Effector memory CD4-positive, alpha-beta T cell (primary cell): ENCODE measurements at regions not wholly inside any gene's neighbourhood (a gene's known extent, or its start where the extent isn't known, plus 50 kb on each side); places are given as distances from the start of the nearest gene placed in this dataset.

Experiments used
- DNase-seq, 3 donors: peaks; one replicate each; pipeline ENCODE4 v3.0.0-alpha.2; 2020
- H3K27ac ChIP-seq: 2 replicates; pipeline ENCODE4 v1.7.0; 2013; ENCODE audit warnings: mild to moderate bottlenecking, low read length, moderate library complexity; ENCODE audit not compliant: insufficient read depth, poor library complexity, severe bottlenecking
- H3K27me3 ChIP-seq: replicated peaks from 2 replicates; pipeline ENCODE4 v1.7.0; 2013; ENCODE audit warnings: mild to moderate bottlenecking, low read length; ENCODE audit not compliant: insufficient read depth, control insufficient read depth, poor library complexity, severe bottlenecking
- H3K36me3 ChIP-seq: 2 replicates; pipeline ENCODE4 v1.7.0; 2013; ENCODE audit warnings: mild to moderate bottlenecking, low read length, moderate library complexity; ENCODE audit not compliant: control insufficient read depth, insufficient read depth
- H3K4me1 ChIP-seq: 2 replicates; pipeline ENCODE4 v1.7.0; 2013; ENCODE audit warnings: low read length, mild to moderate bottlenecking; ENCODE audit not compliant: control insufficient read depth, insufficient read depth, poor library complexity, severe bottlenecking
- H3K4me3 ChIP-seq: 2 replicates; pipeline ENCODE4 v1.7.0; 2013; ENCODE audit warnings: low read length, low read depth, mild to moderate bottlenecking; ENCODE audit not compliant: insufficient read depth, poor library complexity, severe bottlenecking
- H3K9me3 ChIP-seq: 2 replicates; pipeline ENCODE4 v1.7.0; 2013; ENCODE audit warnings: mild to moderate bottlenecking, low read length, moderate library complexity; ENCODE audit not compliant: control insufficient read depth

- Histone ChIP-seq H3K4me3 (no peak overlapping the region), H3K27ac (no peak overlapping the region), H3K27me3 (no peaks in the 10 kb centered on the region), H3K4me1 (no peaks in the 10 kb centered on the region), H3K36me3 (no peaks in the 10 kb centered on the region), H3K9me3 (no peaks in the 10 kb centered on the region)
- DNase-seq = no peak
These were observed 132.5 kb downstream of the OSR1 start for GRCh38 chr2:19225931-19226330.

- DNase-seq = no peak
- Histone ChIP-seq H3K27me3 (no peaks in the 10 kb centered on the region), H3K36me3 (no peaks in the 10 kb centered on the region), H3K9me3 (no peaks in the 10 kb centered on the region), H3K4me3 (no peak overlapping the region), H3K4me1 (no peaks in the 10 kb centered on the region), H3K27ac (no peak overlapping the region)
These were observed 133.3 kb downstream of the OSR1 start for GRCh38 chr2:19225126-19225525.

- Histone ChIP-seq H3K4me3 (no peak overlapping the region), H3K9me3 (no peaks in the 10 kb centered on the region), H3K4me1 (no peaks in the 10 kb centered on the region), H3K36me3 (no peaks in the 10 kb centered on the region), H3K27ac (no peak overlapping the region), H3K27me3 (no peaks in the 10 kb centered on the region)
- DNase-seq = no peak
These were observed 133.9 kb downstream of the OSR1 start for GRCh38 chr2:19224486-19224885.

- DNase-seq = no peak
- Histone ChIP-seq H3K4me1 (no peaks in the 10 kb centered on the region), H3K9me3 (no peaks in the 10 kb centered on the region), H3K27me3 (no peaks in the 10 kb centered on the region), H3K4me3 (no peak overlapping the region), H3K27ac (no peak overlapping the region), H3K36me3 (no peaks in the 10 kb centered on the region)
These were observed 134.4 kb downstream of the OSR1 start for GRCh38 chr2:19224011-19224410.

GRCh38 chr2:19219060-19219459 is 139.4 kb downstream of the OSR1 start:
- no peak for DNase-seq
- Histone ChIP-seq H3K9me3 (no peaks in the 10 kb centered on the region), H3K4me3 (no peak overlapping the region), H3K36me3 (no peaks in the 10 kb centered on the region), H3K27ac (no peak overlapping the region), H3K27me3 (no peaks in the 10 kb centered on the region), H3K4me1 (no peaks in the 10 kb centered on the region)

- H3K4me1 ChIP-seq = no peaks in the 10 kb centered on the region
- H3K4me3 ChIP-seq = no peak overlapping the region
- no peak for DNase-seq
- H3K27ac ChIP-seq = no peak overlapping the region
- H3K36me3 ChIP-seq = no peaks in the 10 kb centered on the region
- H3K9me3 ChIP-seq = no peaks in the 10 kb centered on the region
- H3K27me3 ChIP-seq = no peaks in the 10 kb centered on the region
These were observed 140.3 kb downstream of the OSR1 start for GRCh38 chr2:19218166-19218565.

- Histone ChIP-seq H3K9me3 (no peaks in the 10 kb centered on the region), H3K27ac (no peak overlapping the region), H3K36me3 (no peaks in the 10 kb centered on the region), H3K4me1 (no peaks in the 10 kb centered on the region), H3K27me3 (no peaks in the 10 kb centered on the region), H3K4me3 (no peak overlapping the region)
- DNase-seq = no peak
These were observed 141.5 kb downstream of the OSR1 start for GRCh38 chr2:19216676-19217602.

- no peak for DNase-seq
These were observed 142.2 kb downstream of the OSR1 start for GRCh38 chr2:19216238-19216637.

GRCh38 chr2:19214682-19215391 is 143.6 kb downstream of the OSR1 start:
- H3K9me3 ChIP-seq = no peaks in the 10 kb centered on the region
- DNase-seq = no peak
- H3K36me3 ChIP-seq = no peaks in the 10 kb centered on the region
- no peaks in the 10 kb centered on the region for H3K4me1 ChIP-seq
- H3K27me3 ChIP-seq = no peaks in the 10 kb centered on the region
- H3K27ac ChIP-seq = no peak overlapping the region
- no peak overlapping the region for H3K4me3 ChIP-seq

More at GRCh38 chr2:19216238-19216637, 142.2 kb downstream of the OSR1 start:
- Histone ChIP-seq H3K9me3 (no peaks in the 10 kb centered on the region), H3K36me3 (no peaks in the 10 kb centered on the region), H3K27ac (no peak overlapping the region), H3K27me3 (no peaks in the 10 kb centered on the region), H3K4me1 (no peaks in the 10 kb centered on the region), H3K4me3 (no peak overlapping the region)
